ENCODE measurements at regions not wholly inside any gene's neighbourhood (a gene's known extent, or its start where the extent isn't known, plus 50 kb on each side); places are given as distances from the start of the nearest gene placed in this dataset.

- TF ChIP-seq CTCF (IDR thresholded peaks at IDR 0.05), result no peak
- TF ChIP-seq REST (IDR thresholded peaks at IDR 0.05; ENCODE audit: insufficient read depth in 1 of 2, low read depth in 2 of 2, low read length in 1 of 2), result no peak
- no peak for TF ChIP-seq POLR2AphosphoS5 (IDR thresholded peaks at IDR 0.05; ENCODE audit: low read depth, low read length)
- no peak for TF ChIP-seq SIN3A (IDR thresholded peaks at IDR 0.05; ENCODE audit: borderline replicate concordance, insufficient read depth, low read depth, low read length)
- no peak for TF ChIP-seq TCF7L2 (IDR thresholded peaks at IDR 0.05; ENCODE audit: low read depth, low read length)
Observed at GRCh38 chr3:40921251-40921650, 278.1 kb upstream of the CTNNB1 start.
